ENCODE measurements at regions not wholly inside any gene's neighbourhood (a gene's known extent, or its start where the extent isn't known, plus 50 kb on each side); places are given as distances from the start of the nearest gene placed in this dataset.

DNA sequence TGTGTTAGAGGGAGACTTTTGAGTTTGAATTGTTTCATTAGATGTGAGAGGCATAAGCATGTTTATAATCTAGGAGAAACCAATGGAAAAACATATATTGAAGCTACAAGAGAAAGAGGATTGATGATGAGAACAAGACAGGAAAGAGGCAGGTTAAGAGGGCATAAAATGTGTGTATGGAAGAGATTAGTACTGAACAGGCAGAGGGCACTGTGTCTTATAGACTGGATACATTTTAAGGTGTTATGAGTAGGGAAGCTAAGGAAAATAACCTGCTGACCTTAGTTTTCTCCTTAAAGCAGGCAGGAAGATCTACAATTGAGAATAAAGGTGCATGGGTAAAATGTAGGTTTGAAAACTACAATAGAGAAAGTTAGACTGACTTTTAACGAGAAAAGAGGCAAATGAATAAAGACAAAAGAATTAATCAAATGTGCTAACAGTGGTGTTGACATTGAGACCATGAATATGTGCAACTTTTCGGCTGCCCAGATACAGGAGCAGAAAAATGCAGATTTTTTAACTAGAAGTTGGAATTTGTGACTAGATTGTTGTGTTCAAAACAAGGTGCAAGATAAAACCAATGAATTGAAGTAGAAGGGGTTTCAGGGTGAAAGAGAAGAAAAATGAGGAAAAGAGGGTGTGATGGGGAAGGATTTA, 846.3 kb downstream of the HACE1 start:
- TF ChIP-seq, protein P1, sequence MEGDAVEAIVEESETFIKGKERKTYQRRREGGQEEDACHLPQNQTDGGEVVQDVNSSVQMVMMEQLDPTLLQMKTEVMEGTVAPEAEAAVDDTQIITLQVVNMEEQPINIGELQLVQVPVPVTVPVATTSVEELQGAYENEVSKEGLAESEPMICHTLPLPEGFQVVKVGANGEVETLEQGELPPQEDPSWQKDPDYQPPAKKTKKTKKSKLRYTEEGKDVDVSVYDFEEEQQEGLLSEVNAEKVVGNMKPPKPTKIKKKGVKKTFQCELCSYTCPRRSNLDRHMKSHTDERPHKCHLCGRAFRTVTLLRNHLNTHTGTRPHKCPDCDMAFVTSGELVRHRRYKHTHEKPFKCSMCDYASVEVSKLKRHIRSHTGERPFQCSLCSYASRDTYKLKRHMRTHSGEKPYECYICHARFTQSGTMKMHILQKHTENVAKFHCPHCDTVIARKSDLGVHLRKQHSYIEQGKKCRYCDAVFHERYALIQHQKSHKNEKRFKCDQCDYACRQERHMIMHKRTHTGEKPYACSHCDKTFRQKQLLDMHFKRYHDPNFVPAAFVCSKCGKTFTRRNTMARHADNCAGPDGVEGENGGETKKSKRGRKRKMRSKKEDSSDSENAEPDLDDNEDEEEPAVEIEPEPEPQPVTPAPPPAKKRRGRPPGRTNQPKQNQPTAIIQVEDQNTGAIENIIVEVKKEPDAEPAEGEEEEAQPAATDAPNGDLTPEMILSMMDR (IDR thresholded peaks at IDR 0.05; ENCODE audit: control extremely low read depth in 1 of 3, insufficient read depth in 1 of 3, low read depth in 1 of 3, low read length in 3 of 3), result no peak
- TF ChIP-seq RFX5 (IDR thresholded peaks at IDR 0.05; ENCODE audit: borderline replicate concordance, low read depth, low read length) (no peak), EP300 (IDR thresholded peaks at IDR 0.05; ENCODE audit: borderline replicate concordance in 1 of 2, low read depth in 2 of 2, low read length in 2 of 2) (no peak), POLR2AphosphoS5 (IDR thresholded peaks at IDR 0.05; ENCODE audit: low read depth, low read length) (no peak), CREB1 (IDR thresholded peaks at IDR 0.05) (no peak), CHD2 (IDR thresholded peaks at IDR 0.05; ENCODE audit: low read length) (no peak), CEBPB (IDR thresholded peaks at IDR 0.05; ENCODE audit: low read depth, low read length) (no peak), ZNF274 (IDR thresholded peaks at IDR 0.05; ENCODE audit: borderline replicate concordance, extremely low read depth, low read length) (no peak), POLR2A (IDR thresholded peaks at IDR 0.05; ENCODE audit: control extremely low read depth in 1 of 2, low read depth in 2 of 2, low read length in 2 of 2) (no peak), CBX8 (IDR thresholded peaks at IDR 0.05; ENCODE audit: borderline replicate concordance, low read depth, low read length) (no peak)

Data from H1 (cell line).